OCI-LY1 (cell line): ENCODE measurements at regions not wholly inside any gene's neighbourhood (a gene's known extent, or its start where the extent isn't known, plus 50 kb on each side); places are given as distances from the start of the nearest gene placed in this dataset.

Experiments used
- EZH2 ChIP-seq: fragments of 200-600 bp; sonication (generic), shearing (Covaris generic); IDR thresholded peaks from 2 replicates; pipeline ENCODE4 v1.8.0; 2017; ENCODE audit warnings: borderline replicate concordance, mixed run types, mild to moderate bottlenecking, antibody characterized with exemption, low read length, moderate library complexity, mixed read lengths
- TF ChIP-seq, protein P1 (sequence below): fragments of 200-600 bp; sonication (generic), shearing (Covaris generic); IDR thresholded peaks from 2 replicates; pipeline ENCODE4 v1.5.1; 2017; ENCODE audit warnings: mild to moderate bottlenecking, antibody characterized with exemption, low read length, moderate library complexity, mixed read lengths

DNA sequence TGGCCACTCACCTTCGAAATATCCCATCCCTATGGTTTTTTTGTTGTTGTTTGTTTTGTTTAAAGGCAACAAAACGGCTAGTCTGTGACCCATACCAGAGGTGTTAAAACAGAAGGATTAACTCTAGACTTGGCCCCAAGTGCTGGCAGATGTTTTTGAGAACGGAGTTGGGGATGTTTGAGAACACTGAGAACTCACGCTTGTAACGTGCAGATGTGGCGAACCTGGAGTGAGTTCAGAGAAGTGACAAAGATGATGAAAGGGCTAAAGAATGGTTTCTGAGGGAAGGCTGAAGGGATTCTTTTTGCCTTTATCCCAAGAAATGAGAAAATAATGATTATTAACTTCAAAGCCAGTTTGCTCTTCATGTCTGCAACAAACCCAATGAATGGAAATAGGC, 286.5 kb downstream of the ZNF608 start:
- TF ChIP-seq, protein P1, sequence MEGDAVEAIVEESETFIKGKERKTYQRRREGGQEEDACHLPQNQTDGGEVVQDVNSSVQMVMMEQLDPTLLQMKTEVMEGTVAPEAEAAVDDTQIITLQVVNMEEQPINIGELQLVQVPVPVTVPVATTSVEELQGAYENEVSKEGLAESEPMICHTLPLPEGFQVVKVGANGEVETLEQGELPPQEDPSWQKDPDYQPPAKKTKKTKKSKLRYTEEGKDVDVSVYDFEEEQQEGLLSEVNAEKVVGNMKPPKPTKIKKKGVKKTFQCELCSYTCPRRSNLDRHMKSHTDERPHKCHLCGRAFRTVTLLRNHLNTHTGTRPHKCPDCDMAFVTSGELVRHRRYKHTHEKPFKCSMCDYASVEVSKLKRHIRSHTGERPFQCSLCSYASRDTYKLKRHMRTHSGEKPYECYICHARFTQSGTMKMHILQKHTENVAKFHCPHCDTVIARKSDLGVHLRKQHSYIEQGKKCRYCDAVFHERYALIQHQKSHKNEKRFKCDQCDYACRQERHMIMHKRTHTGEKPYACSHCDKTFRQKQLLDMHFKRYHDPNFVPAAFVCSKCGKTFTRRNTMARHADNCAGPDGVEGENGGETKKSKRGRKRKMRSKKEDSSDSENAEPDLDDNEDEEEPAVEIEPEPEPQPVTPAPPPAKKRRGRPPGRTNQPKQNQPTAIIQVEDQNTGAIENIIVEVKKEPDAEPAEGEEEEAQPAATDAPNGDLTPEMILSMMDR = no peak
- no peak for TF ChIP-seq EZH2
